Germinal center (tissue), 1 donor: ENCODE measurements at regions not wholly inside any gene's neighbourhood (a gene's known extent, or its start where the extent isn't known, plus 50 kb on each side); places are given as distances from the start of the nearest gene placed in this dataset.
A peak's percentile ranks its signal among the peaks of the same experiment; 100 is the strongest.
"Not testable (repeated sequence)": the region's sequence is repeated elsewhere in the genome, so short reads cannot be mapped to it uniquely, and the experiment has no call there.

Experiments used
- DNase-seq: peaks from one replicate; pipeline ENCODE4 v3.0.0; 2012; ENCODE audit warnings: mixed read lengths, low spot score

DNA sequence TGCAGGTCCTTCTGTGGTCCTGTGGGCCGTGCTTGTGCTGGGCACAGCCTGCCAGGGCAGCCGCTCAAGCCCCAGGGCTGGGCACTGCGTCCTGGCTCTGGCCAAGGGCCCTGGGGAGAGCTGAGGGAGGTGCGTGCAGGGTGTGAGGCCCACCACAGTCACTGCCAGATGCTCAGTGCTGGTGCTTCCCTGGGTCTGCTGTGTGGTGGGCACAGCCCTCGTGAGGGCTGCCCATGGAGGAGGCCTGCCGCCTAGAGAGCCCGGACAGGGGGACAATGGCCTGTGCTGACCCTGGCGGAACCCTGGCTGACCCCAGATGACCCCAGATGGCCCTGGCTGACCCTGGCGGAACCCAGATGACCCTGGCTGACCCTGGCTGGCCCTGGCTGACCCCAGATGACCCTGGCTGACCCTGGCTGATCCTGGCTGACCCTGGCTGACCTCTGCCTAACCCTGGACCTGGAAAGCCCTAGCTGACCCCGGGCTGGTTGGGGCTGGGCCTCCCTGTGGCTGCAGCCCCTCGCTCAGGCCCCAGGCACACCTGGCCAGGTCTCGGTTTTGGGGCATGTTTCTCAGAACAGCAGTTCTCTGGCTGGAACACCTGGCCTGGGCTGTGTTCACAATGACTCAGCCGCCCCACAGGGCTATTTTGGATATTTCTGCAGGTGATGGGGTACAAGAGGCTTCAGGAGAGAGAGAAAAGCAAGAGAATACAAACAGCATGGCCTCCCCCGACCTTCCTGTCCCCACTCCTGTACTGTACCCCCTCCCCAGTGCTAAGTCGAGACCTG is 55.4 kb downstream of the TMEM121 start:
- peak; percentile 42 for DNase-seq

DNA sequence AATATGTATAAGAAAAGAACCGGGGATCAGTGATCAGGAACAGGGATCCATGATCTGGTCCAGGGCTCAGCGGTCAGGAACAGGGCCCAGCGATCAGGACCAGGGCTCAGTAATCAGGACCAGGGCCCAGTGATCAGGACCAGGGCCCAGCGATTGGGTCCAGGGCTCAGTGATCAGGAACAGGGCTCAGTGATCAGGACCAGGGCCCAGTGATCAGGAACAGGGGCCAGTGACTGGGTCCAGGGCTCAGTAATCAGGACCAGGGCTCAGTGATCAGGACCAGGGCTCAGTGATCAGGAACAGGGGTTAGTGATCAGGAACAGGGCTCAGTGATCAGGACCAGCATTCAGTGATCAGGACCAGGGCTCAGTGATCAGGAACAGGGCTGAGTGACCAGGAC is 56.3 kb downstream of the TMEM121 start:
- no peak for DNase-seq

DNA sequence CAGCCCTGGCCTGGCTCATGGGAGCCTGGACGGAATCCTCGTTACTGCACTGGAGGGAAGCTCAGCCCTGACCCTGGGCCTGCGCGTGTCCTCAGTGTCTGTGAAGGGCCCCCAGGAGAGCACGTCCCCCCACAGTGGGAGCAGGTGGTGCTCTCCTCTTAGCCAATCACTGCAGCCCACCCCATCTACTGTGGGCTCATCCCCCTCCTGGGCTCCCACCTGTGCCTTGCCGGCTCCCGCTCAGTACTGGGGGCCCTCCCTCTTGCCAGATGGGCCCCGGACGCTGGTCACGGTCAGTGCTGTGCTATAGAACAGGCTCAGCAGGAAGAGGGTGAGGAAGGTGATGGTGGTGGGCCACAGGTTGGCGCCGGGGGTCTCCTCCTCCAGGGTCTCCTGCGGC is 57.5 kb downstream of the TMEM121 start:
- not testable (repeated sequence) for DNase-seq

DNA sequence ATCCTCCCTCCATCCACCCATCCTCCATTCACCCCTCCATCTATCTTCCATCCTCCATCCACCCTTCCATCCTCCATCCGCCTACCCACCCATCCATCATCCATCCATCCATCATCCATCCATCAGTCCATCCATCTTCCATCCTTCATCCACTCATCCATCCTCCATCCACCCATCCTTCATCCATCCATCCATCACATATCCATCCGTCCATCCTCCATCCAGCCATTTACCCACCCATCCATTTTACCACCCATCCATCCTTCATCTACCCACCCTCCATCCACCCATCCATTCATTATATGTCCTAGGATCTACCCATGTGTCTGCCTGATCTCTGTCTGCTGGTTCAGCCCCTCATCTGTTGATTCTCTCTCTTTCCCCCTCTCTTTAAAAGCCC is 58.9 kb downstream of the TMEM121 start:
- DNase-seq: not testable (repeated sequence)

DNA sequence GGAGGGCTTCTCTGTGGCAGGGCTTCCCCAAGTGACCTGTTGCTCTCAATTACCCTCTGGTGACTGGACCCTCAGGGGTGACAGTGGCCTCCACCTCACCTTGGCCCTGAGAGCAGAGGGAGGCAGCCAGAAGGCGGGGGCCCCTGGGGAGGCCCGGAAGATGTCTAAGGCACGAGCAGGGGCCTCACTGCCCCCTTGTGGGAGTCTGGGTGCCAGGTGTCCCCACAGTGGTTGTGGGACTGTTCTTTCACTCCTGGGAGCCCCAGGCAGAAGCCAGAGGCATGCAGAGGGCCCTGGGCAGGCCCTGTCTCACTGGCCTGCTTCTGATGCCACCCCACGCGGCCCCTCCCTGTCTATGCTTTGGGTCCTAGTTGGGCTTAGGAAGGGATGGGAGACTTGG is 59.3 kb downstream of the TMEM121 start:
- not testable (repeated sequence) for DNase-seq

DNA sequence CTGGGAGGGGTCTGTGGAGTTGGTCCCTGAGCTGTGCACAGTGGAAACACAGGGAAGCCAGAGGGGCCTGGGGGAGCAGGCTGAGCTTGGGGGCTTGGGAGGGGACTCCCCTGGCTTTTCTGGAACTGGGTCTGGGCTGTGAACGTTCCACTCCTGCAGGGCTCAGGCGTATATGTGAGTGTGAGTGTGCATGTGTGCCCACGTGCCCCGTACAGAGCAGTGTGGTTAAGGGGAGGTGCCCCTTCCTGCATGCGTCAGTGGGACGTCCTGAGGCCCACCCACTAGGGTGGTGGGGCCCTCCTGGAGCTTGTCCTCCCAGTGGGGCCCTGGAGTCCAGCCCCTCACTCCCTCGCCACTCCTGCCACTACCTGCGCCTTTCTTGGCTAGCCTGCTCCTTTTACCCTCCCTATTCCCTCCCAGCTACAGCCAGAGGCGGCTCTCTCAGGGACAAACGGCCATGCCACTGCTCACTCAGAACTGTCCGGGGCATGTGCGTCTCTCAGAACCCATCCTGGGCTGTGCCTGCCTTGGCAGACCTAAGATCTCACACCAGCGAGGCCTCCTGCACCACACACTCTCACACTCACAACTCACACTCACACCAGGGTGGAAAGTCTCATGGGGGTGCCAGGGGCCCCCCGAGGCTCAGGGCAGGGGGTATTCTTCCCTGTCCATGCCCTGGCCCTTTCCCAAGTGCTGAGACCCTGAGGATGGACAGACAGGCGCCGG is 59.9 kb downstream of the TMEM121 start:
- not testable (repeated sequence) for DNase-seq

DNA sequence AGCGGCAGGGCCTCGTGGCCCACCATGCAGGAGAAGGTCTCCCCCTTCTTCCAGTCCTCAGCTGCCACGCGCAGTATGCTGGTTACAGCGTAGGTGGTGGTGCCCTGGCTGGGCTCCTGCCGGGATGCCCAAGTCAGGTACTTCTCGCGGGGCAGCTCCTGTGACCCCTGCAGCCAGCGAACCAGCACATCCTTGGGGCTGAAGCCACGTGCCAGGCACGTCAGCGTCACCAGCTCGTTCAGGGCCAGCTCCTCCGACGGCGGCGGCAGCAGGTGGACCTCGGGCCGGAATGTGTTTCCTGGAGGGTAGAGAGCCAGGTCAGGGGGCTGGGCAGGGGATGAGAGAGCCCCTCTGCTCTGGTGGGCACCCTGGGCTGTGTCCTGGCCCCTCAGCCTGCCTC is 60.7 kb downstream of the TMEM121 start:
- not testable (repeated sequence) for DNase-seq

DNA sequence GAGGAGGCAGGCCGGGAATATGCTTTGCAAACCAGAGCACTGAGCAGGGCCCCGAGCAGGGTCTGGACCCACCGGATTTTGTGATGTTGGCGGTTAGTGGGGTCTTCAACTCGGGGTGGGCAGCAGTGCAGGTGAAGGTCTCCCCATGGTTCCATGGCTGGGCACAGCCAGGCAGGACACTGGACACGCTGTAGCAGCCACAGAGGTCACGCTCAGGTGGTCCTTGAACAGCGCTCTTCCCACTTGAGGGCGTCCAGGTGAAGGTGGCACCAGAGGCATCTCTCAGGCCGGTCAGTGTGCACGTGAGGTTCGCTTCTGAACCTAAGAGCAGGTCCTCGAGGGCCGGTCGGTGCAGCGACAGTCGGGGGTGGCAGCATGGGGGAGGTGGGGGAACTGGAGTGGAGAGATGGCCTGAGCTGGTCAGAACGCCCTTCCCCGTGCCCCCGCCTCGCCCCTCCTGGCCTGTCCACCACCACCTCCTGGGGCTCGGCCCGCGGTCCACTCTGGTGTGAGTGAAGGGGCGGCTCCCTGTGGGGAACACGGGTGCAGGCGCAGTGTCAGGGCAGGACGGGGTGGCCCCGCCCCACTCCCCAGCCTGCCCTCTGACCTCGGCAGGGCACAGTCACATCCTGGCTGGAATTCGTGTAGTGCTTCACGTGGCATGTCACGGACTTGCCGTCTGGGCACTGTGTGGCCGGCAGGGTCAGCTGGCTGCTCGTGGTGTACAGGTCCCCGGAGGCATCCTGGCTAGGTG is 61.3 kb downstream of the TMEM121 start:
- not testable (repeated sequence) for DNase-seq

DNA sequence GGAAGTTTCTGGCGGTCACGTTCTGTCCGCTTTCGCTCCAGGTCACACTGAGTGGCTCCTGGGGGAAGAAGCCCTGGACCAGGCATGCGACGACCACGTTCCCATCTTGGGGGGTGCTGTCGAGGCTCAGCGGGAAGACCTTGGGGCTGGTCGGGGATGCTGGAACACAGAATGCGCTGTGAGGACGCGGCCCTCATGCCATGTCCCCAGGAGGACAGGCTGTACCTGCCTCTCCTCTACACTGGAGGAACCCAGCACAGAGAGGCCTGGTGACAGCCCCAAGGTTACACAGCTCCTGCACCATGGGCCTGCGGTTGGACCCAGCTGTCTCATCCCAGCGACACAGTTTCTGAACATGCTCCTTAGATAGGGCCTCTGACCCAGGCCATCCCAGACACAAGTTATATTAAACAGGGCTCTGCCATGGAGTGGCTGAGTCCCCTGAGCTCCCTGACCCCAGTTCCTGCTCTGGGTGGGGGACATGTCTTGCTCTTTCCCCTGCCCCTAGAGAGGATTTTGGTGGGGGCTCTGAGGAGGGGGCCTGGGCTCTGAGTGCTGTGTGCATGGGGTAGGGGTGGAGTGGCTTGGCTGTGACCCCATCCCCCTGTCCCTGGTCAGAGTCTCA is 62.0 kb downstream of the TMEM121 start:
- DNase-seq: no peak

DNA sequence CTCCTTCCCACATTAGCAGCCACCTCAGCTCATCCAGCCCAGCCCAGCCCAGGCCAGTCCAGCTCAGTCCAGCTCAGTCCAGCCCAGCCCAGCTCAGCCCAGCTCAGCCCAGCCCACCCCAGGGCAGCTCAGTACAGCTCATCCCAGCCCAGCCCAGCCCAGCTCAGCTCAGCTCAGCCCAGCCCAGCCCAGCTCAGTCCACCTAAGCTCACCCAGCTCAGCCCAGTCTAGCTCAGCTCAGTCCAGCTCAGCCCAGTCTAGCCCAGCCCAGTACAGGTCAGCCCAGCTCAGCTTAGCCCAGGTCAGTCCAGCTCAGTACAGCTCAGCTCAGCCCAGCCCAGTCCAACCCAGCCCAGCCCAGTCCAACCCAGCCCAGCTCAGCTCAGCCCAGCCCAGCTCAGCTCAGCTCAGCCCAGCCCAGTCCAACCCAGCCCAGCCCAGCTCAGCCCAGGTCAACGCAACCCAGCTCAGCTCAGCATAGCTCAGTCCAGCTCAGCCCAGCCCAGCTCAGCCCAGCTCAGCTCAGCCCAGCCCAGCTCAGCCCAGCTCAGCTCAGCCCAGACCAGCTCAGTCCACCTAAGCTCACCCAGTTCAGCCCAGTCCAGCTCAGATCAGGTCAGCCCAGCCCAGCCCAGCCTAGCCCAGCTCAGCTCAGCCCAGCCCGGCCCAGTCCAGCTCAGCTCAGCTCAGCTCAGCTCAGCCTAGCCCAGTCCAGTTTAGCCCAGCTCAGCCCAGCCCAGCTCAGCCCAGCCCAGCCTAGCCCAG is 63.0 kb downstream of the TMEM121 start:
- no peak for DNase-seq

DNA sequence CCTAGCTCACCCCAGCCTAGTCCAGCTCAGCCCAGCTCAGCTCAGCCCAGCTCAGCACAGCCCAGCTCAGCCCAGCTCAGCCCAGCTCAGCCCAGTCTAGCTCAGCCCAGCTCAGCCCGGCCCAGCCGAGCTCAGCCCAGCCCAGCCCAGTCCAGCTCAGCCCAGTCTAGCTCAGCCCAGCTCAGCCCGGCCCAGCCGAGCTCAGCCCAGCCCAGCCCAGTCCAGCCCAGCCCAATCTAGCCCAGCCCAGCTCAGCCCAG is 63.5 kb downstream of the TMEM121 start:
- not testable (repeated sequence) for DNase-seq

DNA sequence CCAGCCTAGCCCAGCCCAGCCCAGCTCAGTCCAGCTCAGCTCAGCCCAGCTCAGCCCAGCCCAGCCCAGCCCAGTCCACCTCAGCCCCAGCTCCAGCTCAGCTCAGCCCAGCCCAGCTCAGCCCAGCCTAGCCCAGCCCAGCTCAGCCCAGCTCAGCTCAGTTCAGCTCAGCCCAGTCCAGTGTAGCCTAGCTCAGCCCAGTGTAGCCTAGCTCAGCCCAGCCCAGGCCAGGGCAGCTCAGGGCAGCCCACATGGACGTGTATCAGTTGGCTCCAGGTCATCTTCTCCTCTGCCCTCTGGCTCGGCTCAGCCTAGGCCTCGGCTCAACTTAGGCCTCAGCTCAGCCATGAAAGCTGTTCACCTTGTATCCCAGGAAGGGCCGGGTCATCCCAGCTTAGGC is 64.7 kb downstream of the TMEM121 start:
- no peak for DNase-seq

DNA sequence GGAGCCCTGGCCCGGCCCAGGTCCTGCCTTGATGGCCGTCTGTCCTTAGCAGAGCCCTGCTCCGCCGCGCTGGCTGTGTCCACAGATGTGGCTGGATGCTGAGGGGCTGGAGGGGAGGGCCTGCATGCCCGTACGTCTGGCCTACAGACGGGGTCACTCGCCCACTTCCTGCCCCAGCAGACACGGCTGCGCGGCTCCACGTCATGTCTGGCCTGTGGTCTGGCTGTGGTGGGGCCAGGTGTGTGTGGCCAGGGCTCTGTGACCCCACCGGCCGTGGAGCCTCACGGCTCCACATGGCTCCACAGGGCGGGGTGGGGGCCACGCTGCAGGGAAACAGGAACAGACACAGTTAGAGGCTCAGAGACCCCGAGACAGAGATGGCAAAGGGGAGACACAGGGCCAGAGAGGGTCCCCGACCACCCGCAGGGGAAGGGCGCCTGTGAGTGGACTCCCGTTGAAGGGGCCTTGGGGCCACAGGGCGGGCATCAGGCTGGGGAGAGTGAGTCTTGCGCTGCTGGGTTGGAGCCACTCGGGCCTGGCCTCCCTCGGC is 65.5 kb downstream of the TMEM121 start:
- not testable (repeated sequence) for DNase-seq

DNA sequence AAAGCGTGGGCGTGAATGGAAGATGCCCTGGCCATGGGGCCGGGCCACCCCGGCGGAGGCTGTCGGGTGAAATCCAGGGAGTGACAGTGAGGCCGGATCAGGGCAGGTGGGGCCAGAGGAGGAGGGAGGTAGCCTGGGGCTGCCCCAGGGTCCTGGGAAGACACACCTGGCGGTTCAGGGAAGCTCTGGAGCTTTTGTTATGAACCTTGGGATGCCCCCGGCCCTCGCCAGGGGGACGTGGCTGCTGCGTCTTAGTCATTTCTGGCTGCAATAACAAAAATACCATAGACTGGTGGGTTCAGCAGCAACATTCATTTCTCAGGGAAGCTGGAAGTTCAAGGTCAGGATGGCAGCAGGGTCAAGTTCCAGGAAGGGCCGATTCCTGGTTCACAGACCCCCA is 66.3 kb downstream of the TMEM121 start:
- not testable (repeated sequence) for DNase-seq

DNA sequence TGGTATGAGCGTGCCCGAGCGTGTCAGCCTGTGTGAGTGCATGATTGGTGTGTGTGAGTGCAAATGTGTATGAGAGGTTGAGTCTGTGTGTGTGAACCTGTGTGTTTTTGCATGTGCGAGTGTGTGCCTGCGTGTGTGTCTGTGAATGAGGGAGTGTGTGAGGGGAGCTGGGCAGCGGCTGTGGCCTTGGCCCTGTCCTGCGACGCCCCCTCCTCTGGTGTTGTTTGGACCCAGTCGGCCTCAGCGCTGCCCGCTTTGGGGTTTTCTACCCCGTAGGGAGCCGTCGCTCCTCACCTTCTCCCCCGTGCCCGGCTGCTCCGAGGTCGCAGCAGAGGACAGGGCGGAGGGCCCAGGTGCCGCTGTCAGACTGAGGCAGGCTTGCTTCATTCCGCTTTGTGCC is 69.0 kb downstream of the TMEM121 start:
- DNase-seq: not testable (repeated sequence)

DNA sequence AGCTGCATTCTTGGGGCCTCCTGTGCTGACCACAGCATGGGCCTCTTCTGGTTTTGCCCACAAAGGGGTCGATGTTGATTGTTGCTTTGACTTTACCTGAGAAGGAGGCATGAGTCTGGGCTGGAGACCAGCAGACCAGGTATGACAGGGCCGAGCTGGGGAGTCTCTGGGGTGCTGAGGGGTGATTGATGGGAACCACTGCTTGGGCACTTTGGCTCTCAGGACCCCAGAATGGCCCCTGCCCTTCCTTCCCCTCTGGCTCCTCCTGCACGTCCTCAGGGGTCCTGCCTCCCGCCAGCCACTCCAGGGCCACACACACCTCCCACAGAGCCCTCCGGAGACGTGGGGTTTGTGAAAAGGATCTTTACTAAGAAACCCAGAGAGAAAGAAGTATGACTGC is 70.0 kb downstream of the TMEM121 start:
- not testable (repeated sequence) for DNase-seq

DNA sequence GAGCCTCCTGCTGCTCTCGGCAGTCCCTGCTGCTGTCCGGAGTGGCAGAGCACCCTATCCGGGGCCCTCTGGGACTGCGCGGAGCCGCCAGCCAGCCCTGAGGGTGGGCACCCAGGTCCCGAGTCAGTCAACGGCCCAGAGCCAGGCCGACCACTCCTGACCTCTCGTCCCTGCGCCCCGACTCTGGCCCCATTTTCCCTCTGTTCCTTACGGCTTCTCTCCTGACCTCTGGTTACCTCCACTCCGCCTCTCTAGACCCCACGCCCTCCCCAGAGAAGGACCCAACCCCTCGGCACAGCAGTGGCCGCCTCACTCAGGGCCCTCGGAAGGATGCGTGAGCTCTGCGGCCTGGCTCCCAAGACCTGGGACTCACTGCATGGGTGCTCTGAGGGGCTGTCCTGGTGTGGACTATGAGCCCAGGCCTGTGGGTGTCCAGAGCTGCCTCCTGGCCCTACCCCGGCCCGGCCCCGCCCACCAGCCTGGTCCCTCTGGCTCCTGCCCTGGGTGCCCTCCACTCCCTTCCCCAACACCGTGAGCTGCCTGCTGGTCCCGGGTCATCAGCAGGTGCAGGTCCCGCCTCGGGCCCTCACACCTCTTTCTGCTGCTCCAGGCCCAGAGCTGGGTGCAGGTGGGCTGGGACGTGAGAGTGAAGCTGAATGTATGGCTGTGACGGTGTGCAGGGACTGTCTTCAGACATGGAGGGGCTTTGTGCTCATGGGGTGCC is 71.8 kb downstream of the TMEM121 start:
- not testable (repeated sequence) for DNase-seq

DNA sequence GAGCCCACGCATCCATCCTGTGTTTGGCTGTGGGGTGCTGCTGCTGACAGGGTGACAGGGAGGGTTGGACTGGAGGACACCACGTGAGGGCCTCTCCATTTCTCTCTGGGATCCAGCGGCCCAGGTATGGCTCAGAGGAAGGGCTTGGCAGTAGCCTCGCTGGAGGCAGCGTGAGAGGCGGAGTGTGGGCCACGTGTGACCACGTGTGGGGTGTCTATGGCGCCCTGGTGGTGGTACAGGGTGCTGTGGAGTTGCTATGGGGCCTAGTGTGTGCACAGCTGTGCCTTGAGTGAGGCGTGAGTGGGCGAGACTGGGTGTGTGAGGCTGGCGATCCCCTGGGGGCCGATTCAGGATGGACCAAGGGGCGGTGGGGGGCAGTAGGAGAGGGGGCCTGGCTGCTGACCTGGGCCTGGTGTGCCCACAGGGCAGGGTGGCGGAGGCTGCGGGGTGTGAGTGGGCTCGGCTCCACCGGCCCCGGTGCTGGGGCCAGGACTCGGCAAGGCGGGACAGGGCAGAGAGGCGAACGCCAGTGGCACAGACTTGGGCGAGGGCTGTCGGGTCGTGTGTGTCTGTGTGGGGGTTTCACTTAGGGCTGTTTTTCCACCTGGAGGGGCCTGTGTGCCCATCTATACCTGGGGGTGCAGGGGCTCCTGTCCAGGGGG is 72.7 kb downstream of the TMEM121 start:
- not testable (repeated sequence) for DNase-seq

DNA sequence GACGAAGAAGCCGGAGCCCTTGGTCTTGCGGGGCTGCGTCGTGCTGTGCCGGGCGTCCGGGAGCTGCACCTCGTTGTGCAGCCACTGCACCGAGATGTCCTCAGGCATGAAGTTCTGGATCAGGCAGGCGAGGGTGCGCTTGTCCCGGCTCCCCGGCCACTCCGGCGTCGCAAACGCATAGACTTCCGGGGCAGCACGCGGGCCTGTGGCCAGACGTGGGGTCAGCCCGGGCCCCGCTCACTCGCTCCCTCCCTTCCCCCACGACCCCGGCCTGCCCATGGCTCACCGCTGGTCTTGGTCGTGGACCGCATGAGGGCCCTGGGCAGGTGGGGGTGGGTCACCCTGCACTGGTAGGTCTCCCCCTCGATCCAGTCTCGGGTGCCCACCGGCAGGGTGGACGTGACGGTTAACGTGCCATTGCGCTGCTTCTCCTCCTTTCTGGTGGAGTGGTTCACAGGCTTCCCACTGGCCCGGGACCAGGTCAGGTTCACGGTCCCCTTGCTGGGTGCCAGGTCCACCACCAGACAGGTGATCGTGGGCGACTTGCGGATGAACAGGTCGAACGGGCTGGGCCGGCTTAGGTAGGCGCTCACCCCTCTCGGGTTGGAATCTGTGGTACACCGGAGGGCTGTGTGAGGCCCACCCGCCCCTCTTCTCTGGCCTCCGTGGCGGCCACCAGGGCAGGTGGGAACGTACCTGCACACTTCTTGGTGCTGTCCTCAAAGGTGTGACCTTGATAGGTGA is 74.0 kb downstream of the TMEM121 start:
- not testable (repeated sequence) for DNase-seq
